ENCODE measurements at regions not wholly inside any gene's neighbourhood (a gene's known extent, or its start where the extent isn't known, plus 50 kb on each side); places are given as distances from the start of the nearest gene placed in this dataset.

GRCh38 chr2:49289711-49290110 is 135.4 kb upstream of the FSHR start:
- TF ChIP-seq POLR2A (IDR thresholded peaks at IDR 0.05) (no peak), CTCF (IDR thresholded peaks at IDR 0.05) (no peak)
